Mesothelial cell of epicardium (in vitro differentiated cells): ENCODE measurements at regions not wholly inside any gene's neighbourhood (a gene's known extent, or its start where the extent isn't known, plus 50 kb on each side); places are given as distances from the start of the nearest gene placed in this dataset.

Experiments used
- DNase-seq, 2 experiments: peaks; one replicate each; pipeline ENCODE4 v3.0.0; 2021; ENCODE audit warnings: low spot score in 2 of 2; ENCODE audit not compliant: unreplicated experiment in 2 of 2
- H3K27ac Mint-ChIP-seq: 2 replicates; pipeline ENCODE4 v1.8.0; 2021; ENCODE audit warnings: mixed read lengths
- H3K27me3 Mint-ChIP-seq: 2 replicates; pipeline ENCODE4 v1.8.0; 2021; ENCODE audit warnings: low read depth, mixed read lengths
- H3K36me3 Mint-ChIP-seq: 2 replicates; pipeline ENCODE4 v1.8.0; 2021; ENCODE audit warnings: mixed read lengths
- H3K4me1 Mint-ChIP-seq: 2 replicates; pipeline ENCODE4 v1.8.0; 2021; ENCODE audit warnings: mixed read lengths
- H3K4me3 Mint-ChIP-seq: 2 replicates; pipeline ENCODE4 v1.8.0; 2021; ENCODE audit warnings: mild to moderate bottlenecking, moderate library complexity, mixed read lengths
- H3K9me3 Mint-ChIP-seq: 2 replicates; pipeline ENCODE4 v1.8.0; 2021; ENCODE audit warnings: mixed read lengths
- CTCF ChIP-seq: fragments of 200-600 bp; sonication (generic); IDR thresholded peaks from one replicate; pipeline ENCODE4 v1.5.0; 2021; ENCODE audit warnings: antibody characterized with exemption; ENCODE audit not compliant: unreplicated experiment

- Mint-ChIP-seq H3K27ac (no peak overlapping the region), H3K4me3 (no peak overlapping the region), H3K4me1 (peaks cover 9% of the 10 kb centered on the region), H3K27me3 (peaks cover 71% of the 10 kb centered on the region), H3K9me3 (no peaks in the 10 kb centered on the region), H3K36me3 (no peaks in the 10 kb centered on the region)
- DNase-seq, result no peak
- TF ChIP-seq CTCF, result no peak
These were observed 80.8 kb upstream of the ARAP3 start for GRCh38 chr5:141762790-141763368.

GRCh38 chr5:141762316-141762715 is 80.3 kb upstream of the ARAP3 start:
- Mint-ChIP-seq H3K27ac (no peak overlapping the region), H3K4me3 (no peak overlapping the region), H3K4me1 (peaks cover 12% of the 10 kb centered on the region), H3K36me3 (no peaks in the 10 kb centered on the region), H3K27me3 (peaks cover 76% of the 10 kb centered on the region), H3K9me3 (no peaks in the 10 kb centered on the region)
- no peak for TF ChIP-seq CTCF
- no peak for DNase-seq

- H3K27me3 Mint-ChIP-seq, result peaks cover 83% of the 10 kb centered on the region
- no peaks in the 10 kb centered on the region for H3K9me3 Mint-ChIP-seq
- no peak for TF ChIP-seq CTCF
- H3K4me1 Mint-ChIP-seq, result peaks cover 12% of the 10 kb centered on the region
- H3K36me3 Mint-ChIP-seq, result no peaks in the 10 kb centered on the region
- H3K27ac Mint-ChIP-seq, result no peak overlapping the region
- DNase-seq, result no peak
- no peak overlapping the region for H3K4me3 Mint-ChIP-seq
These were observed 78.7 kb upstream of the ARAP3 start for GRCh38 chr5:141760753-141761152.

GRCh38 chr5:141760193-141760592 is 78.2 kb upstream of the ARAP3 start:
- H3K36me3 Mint-ChIP-seq, result no peaks in the 10 kb centered on the region
- H3K27me3 Mint-ChIP-seq, result peaks cover 86% of the 10 kb centered on the region
- TF ChIP-seq CTCF, result no peak
- no peaks in the 10 kb centered on the region for H3K9me3 Mint-ChIP-seq
- H3K4me1 Mint-ChIP-seq, result peaks cover 12% of the 10 kb centered on the region
- DNase-seq, result no peak
- no peak overlapping the region for H3K27ac Mint-ChIP-seq
- H3K4me3 Mint-ChIP-seq, result no peak overlapping the region

GRCh38 chr5:141758310-141758998 is 76.4 kb upstream of the ARAP3 start:
- H3K27me3 Mint-ChIP-seq, result peaks cover 88% of the 10 kb centered on the region
- peaks cover 12% of the 10 kb centered on the region for H3K4me1 Mint-ChIP-seq
- no peak overlapping the region for H3K4me3 Mint-ChIP-seq
- no peaks in the 10 kb centered on the region for H3K9me3 Mint-ChIP-seq
- DNase-seq, result peak in 1 of 2 experiments; percentile 45
- H3K36me3 Mint-ChIP-seq, result no peaks in the 10 kb centered on the region
- no peak overlapping the region for H3K27ac Mint-ChIP-seq
- TF ChIP-seq CTCF, result no peak
